Daoy (cell line): ENCODE measurements at regions not wholly inside any gene's neighbourhood (a gene's known extent, or its start where the extent isn't known, plus 50 kb on each side); places are given as distances from the start of the nearest gene placed in this dataset.
"Not testable (repeated sequence)": the region's sequence is repeated elsewhere in the genome, so short reads cannot be mapped to it uniquely, and the experiment has no call there.

Experiments
- DNase-seq: peaks from one replicate; pipeline ENCODE4 v3.0.0-alpha.2; 2015; ENCODE audit warnings: low read depth

- DNase-seq, result no peak
Measured at GRCh38 chr6:141501616-141502015, 631.1 kb upstream of the GJE1 start.

DNA sequence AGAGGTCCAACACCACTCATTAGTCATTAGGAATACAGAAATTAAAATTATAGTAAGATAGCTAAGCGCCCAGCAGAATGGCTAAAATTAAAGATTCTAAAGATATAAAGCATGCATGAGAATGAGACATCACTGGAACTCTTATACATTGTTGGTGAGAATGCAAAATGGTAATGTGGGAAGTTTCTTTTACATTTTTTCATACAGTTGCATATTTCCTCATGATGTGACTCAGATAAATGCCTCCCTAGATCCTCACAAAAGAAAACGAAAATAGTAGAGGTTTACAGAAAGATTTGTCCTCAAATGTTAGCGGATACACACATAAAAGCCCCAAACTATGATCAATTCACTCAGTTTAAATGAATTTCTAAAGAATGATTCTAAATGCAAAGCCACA, 633.7 kb upstream of the GJE1 start:
- DNase-seq, result no peak

- DNase-seq, result no peak
Measured at GRCh38 chr6:141492521-141493284, 640.0 kb upstream of the GJE1 start.

- no peak for DNase-seq
Measured at GRCh38 chr6:141491684-141492083, 641.0 kb upstream of the GJE1 start.

DNA sequence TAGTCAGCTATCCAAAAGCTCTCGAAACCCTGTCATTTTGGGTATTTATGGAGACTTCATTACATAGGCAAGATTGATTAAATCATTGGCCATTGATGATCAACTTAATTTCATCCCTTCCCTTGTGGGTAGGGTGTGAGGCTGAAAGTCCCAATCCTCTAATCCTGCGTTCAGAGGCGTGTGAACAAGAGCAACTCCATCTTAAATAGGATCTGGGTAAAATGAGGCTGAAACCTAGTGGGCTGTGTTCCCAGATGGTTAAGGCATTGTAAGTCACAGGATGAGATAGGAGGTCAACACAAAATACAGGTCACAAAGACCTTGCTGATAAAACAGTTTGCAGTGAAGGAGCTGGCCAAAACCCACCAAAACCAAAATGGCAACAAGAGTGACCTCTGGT, 641.7 kb upstream of the GJE1 start:
- DNase-seq, result no peak

DNA sequence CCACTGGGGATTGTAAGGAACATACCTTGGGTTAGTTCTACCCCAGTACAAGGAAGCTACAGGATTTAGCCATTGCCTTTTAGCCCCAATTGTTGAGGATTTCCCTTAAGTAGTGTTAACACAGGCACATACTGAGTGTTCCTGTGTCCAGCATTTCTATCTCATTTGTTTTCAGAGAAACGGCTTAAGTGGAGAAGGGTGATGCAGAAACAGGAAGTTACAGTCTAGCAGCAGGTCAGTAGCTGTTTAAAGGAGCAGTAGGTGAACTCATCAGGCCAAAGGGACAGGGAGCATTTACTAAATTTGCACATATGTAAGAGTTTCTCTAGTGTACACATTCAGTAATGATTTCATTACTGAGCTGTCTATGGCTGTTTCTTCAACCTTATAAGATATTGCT, 644.2 kb upstream of the GJE1 start:
- DNase-seq, result no peak

- DNase-seq, result no peak
Measured at GRCh38 chr6:141486942-141487341, 645.8 kb upstream of the GJE1 start.

GRCh38 chr6:141484711-141485110, 648.0 kb upstream of the GJE1 start:
- DNase-seq, result peak; percentile 49

DNA sequence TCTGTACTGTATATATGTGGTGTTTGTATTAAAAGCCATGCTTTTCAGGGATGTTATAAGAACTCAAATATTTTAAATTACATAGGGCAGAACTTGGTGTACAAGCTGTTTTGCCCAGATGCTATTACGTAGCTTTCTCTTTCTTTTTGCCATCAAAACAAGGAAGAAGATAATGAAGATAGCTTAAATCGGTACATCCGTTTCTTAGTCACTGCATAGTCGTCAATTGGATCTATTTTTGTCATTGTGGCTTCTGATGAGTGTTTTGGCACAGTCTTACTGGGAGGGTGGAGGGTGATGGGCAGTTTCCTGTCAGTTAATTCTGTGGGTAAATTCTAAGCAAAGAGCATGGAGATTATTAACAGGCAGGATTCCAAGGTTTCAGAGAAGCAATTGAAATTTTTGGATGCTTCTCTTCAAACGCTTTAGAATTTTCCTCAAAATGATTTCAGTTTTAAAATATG, 649.1 kb upstream of the GJE1 start:
- DNase-seq, result peak; percentile 74

DNA sequence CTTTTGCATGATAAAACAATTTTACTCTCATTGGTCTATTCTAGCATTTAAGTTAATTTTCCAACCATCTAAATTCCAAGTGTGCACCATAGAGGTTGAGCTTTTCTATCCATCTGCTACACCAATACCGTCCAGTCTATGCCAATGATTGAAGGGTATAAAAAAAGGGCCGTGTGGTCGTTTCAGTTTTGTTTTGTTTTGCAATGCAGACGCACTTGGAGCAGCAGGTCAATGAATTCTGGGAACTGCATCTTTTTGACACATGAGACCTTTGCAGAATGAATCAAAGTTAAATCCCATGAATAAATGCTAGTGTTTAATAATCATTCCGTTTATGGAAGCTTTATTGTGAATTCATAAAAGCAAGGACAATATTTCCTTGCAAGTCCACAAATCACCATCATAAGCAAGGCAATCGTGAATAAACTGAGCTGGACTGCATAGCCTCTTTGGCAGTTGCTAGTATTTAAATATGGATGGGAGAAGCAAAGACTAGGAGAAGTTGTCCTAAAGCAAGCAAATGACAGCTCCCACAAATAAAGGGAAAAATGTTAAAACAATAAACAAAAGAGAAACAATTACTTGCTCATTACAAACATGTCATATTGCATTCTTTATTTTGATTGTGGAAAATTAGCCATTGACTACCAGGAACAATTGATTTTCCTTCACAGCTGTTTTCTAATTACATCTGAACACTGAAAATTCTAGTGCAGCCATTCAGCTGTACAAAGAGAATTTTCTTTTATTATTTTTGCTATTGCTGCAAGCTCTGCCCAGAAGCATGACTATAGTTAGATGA, 649.7 kb upstream of the GJE1 start:
- DNase-seq, result no peak

DNA sequence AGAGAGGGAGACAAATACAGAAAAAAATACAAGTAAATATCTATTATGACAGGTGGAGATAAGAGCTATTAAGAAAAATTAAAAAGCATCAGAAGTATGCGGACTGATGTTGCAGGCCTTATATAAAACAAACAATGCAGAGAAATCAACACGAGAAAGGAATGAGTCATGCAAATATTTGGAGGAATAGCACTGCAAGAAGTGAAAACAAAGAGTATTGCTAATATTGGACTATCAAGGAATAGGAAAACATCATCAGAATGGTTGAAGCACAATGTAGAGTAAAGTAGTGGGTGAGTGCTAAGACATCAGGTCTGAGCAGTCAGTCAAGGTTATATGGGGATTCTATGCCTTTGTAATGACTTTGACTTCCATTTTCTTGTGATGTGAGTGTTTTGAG, 657.5 kb upstream of the GJE1 start:
- DNase-seq, result no peak

- no peak for DNase-seq
Measured at GRCh38 chr6:141472162-141472928, 660.4 kb upstream of the GJE1 start.

- DNase-seq, result no peak
Measured at GRCh38 chr6:141470810-141471209, 661.9 kb upstream of the GJE1 start.

- peak; percentile 35 for DNase-seq
Measured at GRCh38 chr6:141467881-141468280, 664.8 kb upstream of the GJE1 start.

DNA sequence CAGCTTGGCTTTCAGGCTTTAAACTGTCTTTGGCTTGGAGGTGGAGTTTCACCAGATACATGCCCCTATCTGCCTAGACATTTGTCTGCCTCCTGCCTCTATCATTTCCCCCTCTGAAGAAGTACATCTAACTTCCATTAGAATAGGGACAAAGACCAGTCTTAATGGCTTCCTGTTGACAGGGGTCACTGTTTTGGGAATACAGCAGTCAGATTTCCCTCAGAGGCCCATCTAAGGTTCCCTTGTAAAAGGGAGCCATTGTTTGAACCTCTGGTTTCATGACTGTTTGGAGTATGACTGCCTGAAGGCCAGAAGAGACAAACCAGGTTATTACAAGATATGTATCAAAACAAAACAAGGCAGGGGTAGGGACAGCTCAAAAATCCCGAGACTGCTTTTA, 665.7 kb upstream of the GJE1 start:
- DNase-seq, result no peak

DNA sequence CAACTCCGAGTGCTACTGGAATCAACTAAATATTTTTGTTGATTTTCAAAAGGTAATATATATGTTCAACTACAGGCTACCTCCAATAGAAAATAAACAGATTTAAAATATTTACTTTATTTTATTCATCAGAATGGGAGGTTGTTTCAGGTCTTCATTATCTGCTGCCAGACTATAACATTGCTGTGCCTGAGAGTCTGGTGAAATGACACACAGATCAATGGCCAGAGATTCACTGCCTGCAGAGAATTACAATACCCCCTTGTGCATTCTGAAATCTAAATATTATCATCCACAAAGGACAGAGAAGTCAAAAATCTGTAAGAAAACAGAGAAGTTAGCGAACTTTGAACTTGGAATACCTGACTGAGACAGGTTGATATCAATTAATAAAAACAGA, 667.8 kb upstream of the GJE1 start:
- no peak for DNase-seq

GRCh38 chr6:141464490-141464889, 668.2 kb upstream of the GJE1 start:
- no peak for DNase-seq

- DNase-seq, result peak; percentile 29
Measured at GRCh38 chr6:141463237-141463977, 669.3 kb upstream of the GJE1 start.

DNA sequence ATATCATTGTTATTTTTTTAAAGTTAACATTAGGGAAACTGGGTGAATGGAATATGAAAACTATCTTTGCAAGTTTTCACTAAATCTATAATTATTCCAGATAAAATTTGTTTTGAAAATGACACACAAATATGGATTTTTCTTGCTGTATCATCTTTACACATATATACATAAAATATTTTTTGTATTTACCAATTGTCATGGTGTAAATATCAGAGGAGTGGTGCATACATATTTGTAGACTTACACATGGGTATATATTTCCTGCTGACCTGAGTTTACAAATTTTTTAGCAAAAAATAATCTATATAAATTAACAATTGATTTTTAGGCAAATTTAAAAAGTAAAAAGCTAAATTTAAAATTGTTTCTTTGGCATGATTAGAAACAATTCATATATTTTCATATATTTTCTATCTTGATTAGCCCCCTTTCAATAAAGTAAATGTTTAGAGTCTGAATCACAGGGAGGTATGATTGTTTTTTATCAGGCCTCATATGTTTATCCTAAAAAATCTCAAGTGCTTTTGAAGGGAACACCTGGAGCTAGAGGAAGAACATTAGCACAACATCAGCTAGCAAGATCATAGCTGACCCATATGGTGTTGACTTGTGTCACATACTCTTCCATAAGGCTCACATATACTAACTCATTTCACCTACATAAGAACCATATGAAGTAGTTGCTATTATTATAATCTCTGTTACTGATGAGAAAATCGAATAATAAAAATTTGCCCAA, 671.8 kb upstream of the GJE1 start:
- DNase-seq, result no peak

DNA sequence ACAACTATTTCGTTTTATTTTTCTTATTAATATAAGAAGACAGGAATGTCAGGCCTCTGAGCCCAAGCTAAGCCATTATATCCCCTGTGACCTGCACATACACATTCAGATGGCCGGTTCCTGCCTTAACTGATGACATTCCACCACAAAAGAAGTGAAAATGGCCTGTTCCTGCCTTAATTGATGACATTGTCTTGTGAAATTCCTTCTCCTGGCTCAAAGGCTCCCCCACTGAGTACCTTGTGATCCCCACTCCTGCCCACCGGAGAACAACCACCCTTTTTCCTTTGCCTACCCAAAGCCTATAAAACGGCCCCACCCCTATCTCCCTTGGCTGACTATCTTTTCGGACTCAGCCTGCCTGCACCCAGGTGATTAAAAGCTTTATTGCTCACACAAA, 672.5 kb upstream of the GJE1 start:
- not testable (repeated sequence) for DNase-seq

DNA sequence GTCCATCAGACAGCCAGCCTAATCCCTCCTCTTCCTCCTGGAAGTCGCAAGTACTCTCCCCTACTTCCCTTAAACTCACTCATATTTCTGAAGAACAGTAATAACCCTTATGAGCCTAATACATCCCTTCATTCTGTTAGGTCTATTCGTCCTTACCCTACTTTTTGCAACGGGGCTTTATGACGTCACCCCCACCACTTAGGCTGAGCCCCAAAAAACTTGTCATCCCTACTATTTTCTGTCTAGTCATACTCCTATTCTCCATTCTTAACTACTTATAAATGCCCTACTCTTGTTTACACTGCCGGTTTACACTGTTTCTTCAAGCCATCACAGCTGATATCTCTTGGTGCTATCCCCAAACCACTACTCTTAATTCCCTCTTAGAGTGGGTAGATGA, 674.7 kb upstream of the GJE1 start:
- DNase-seq, result not testable (repeated sequence)
